ENCODE measurements at regions not wholly inside any gene's neighbourhood (a gene's known extent, or its start where the extent isn't known, plus 50 kb on each side); places are given as distances from the start of the nearest gene placed in this dataset.
A peak's percentile ranks its signal among the peaks of the same experiment; 100 is the strongest.

DNA sequence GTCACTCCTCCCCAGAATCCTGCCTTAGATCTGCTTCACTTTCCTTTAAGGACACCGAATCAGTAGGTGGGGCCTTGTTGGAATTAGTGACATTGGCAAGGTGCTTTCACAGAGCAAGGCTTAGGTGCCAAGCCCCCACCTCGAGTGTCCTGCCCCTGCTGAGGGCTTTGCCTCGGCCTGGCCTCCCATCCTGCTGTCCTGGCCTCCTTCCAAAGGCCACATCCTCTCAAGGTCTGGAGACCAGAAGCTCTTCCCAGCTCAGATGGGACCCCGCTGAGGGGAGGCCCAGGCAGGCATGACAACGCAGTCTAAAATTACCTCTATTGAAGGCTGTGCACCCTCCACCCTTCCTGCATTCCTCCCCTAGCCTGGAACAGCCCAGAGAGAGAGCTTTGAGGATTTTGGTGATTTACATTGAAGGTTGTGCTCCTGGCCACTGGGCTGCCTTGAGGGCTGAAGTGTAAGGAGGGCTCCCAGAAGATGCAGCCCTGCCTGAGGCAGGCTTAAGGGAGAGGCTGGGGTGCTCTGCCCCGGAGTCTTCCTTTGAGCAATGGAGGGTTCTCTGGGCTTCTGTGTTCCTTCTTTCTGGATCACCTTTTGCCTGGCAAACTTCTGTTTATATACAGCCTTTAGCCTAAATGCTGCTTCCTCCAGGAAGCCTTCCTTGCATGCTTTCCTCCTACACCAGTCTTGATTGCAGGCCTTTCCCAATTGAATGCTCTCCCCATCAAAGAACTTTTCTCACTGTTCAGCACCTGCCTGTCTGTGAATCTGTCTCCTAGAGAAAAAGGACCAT lies 154.4 kb downstream of the DDX1 start:
- H3K4me1 ChIP-seq (ENCODE audit: control insufficient read depth, insufficient read depth, low read length): no peaks in the 10 kb centered on the region
- no peak overlapping the region for H3K4me3 ChIP-seq (ENCODE audit: low read depth, low read length)
- CTCF ChIA-PET: interaction anchor here (1.3 to 1.5 kb wide), 2 partner anchors 10 to 12 kb away, joined by 3 read pairs; no protein-coding TSS in a partner anchor
- H3K9me3 ChIP-seq (ENCODE audit: control insufficient read depth, insufficient read depth, low read depth, low read length): no peaks in the 10 kb centered on the region
- H3K36me3 ChIP-seq (ENCODE audit: control insufficient read depth in 2 of 2, insufficient read depth in 1 of 2, low read length in 2 of 2): no peaks in the 10 kb centered on the region
- TF ChIP-seq YY1 (tag by site-specific recombination; IDR thresholded peaks at IDR 0.05) (no peak), ZIC2 (tag by site-specific recombination; IDR thresholded peaks at IDR 0.05) (peak; percentile 45)
- POLR2A ChIA-PET: no interaction called here
- no peak overlapping the region for H3K27ac ChIP-seq (ENCODE audit: extremely low read depth, low read depth, low read length)

DNA sequence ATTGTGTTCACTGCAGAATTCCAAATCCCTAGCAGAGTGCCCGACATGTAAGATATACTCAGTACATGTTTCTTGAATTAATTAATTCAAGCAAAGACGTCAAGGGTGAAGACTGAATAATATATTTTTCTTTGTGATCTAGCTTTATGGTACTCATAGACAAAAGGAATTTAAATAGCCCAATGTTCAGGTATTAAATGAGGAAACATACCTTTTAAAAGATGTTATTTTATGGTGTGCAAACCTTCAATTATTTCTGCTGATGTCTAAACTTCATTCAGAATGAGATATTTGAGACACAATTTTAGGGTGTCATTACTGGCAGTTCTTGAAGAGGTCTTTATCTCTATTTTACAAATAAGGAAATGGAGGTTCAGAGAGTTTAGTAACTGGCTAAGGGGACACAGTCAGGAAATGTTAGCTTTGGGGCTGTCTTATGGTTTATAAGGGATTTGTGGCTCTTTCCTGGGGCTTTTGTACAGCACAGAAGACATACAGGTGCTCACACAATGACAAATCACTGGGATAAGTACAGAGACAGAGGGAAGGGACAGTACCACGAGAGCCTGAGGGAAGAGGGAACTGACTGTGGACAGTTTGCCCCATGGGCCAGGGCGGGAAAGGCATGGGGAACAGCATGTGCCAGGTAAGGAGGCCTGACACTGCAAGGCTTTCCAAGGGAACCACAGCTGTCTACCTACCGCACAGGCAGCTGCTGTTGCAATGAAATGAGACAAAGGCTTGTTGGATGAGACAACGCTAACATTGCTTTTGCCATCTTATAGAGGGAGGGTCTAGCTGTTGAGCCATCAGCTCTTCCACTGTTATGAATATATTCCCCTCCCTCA lies 155.3 kb downstream of the DDX1 start:
- ChIA-PET CTCF (interaction anchor here (1.1 to 1.5 kb wide), 5 partner anchors 11 to 109 kb away, joined by 3 to 4 read pairs (median 3); no protein-coding TSS in a partner anchor), POLR2A (no interaction called here)
- H3K4me1 ChIP-seq (ENCODE audit: control insufficient read depth, insufficient read depth, low read length): no peaks in the 10 kb centered on the region
- H3K9me3 ChIP-seq (ENCODE audit: control insufficient read depth, insufficient read depth, low read depth, low read length): no peaks in the 10 kb centered on the region
- H3K27ac ChIP-seq (ENCODE audit: extremely low read depth, low read depth, low read length): no peak overlapping the region
- no peaks in the 10 kb centered on the region for H3K36me3 ChIP-seq (ENCODE audit: control insufficient read depth in 2 of 2, insufficient read depth in 1 of 2, low read length in 2 of 2)
- H3K4me3 ChIP-seq (ENCODE audit: low read depth, low read length): no peak overlapping the region
- TF ChIP-seq ZNF596 (tag by site-specific recombination; IDR thresholded peaks at IDR 0.05): no peak
- TF ChIP-seq ZNF214 (tag by site-specific recombination; IDR thresholded peaks at IDR 0.05; ENCODE audit: borderline replicate concordance): no peak
- TF ChIP-seq, protein P1, sequence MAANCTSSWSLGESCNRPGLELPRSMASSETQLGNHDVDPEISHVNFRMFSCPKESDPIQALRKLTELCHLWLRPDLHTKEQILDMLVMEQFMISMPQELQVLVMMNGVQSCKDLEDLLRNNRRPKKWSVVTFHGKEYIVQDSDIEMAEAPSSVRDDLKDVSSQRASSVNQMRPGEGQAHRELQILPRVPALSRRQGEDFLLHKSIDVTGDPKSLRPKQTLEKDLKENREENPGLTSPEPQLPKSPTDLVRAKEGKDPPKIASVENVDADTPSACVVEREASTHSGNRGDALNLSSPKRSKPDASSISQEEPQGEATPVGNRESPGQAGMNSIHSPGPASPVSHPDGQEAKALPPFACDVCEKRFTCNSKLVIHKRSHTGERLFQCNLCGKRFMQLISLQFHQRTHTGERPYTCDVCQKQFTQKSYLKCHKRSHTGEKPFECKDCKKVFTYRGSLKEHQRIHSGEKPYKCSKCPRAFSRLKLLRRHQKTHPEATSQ (tag by site-specific recombination; IDR thresholded peaks at IDR 0.05): no peak
- TF ChIP-seq, protein P2, sequence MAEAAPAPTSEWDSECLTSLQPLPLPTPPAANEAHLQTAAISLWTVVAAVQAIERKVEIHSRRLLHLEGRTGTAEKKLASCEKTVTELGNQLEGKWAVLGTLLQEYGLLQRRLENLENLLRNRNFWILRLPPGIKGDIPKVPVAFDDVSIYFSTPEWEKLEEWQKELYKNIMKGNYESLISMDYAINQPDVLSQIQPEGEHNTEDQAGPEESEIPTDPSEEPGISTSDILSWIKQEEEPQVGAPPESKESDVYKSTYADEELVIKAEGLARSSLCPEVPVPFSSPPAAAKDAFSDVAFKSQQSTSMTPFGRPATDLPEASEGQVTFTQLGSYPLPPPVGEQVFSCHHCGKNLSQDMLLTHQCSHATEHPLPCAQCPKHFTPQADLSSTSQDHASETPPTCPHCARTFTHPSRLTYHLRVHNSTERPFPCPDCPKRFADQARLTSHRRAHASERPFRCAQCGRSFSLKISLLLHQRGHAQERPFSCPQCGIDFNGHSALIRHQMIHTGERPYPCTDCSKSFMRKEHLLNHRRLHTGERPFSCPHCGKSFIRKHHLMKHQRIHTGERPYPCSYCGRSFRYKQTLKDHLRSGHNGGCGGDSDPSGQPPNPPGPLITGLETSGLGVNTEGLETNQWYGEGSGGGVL (tag by site-specific recombination; IDR thresholded peaks at IDR 0.05): no peak
- no peak for TF ChIP-seq ZNF629 (tag by site-specific recombination; IDR thresholded peaks at IDR 0.05)
- no peak for TF ChIP-seq KLF8 (tag by site-specific recombination; IDR thresholded peaks at IDR 0.05)
- TF ChIP-seq KLF10 (tag by site-specific recombination; IDR thresholded peaks at IDR 0.05): no peak
- TF ChIP-seq ZNF266 (tag by site-specific recombination; IDR thresholded peaks at IDR 0.05; ENCODE audit: low read depth): no peak
- TF ChIP-seq, protein P3, sequence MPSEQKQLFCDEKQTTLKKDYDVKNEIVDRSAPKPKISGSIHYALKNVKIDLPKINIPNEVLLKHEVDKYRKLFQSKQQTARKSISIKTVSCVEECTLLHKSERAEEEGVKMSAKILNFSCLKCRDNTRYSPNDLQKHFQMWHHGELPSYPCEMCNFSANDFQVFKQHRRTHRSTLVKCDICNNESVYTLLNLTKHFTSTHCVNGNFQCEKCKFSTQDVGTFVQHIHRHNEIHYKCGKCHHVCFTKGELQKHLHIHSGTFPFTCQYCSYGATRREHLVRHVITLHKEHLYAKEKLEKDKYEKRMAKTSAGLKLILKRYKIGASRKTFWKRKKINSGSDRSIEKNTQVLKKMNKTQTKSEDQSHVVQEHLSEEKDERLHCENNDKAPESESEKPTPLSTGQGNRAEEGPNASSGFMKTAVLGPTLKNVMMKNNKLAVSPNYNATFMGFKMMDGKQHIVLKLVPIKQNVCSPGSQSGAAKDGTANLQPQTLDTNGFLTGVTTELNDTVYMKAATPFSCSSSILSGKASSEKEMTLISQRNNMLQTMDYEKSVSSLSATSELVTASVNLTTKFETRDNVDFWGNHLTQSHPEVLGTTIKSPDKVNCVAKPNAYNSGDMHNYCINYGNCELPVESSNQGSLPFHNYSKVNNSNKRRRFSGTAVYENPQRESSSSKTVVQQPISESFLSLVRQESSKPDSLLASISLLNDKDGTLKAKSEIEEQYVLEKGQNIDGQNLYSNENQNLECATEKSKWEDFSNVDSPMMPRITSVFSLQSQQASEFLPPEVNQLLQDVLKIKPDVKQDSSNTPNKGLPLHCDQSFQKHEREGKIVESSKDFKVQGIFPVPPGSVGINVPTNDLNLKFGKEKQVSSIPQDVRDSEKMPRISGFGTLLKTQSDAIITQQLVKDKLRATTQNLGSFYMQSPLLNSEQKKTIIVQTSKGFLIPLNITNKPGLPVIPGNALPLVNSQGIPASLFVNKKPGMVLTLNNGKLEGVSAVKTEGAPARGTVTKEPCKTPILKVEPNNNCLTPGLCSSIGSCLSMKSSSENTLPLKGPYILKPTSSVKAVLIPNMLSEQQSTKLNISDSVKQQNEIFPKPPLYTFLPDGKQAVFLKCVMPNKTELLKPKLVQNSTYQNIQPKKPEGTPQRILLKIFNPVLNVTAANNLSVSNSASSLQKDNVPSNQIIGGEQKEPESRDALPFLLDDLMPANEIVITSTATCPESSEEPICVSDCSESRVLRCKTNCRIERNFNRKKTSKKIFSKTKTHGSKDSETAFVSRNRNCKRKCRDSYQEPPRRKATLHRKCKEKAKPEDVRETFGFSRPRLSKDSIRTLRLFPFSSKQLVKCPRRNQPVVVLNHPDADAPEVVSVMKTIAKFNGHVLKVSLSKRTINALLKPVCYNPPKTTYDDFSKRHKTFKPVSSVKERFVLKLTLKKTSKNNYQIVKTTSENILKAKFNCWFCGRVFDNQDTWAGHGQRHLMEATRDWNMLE (tag by site-specific recombination; conservative IDR thresholded peaks at IDR 0.05; ENCODE audit: low read depth): no peak
- no peak for TF ChIP-seq GLI4 (tag by site-specific recombination; IDR thresholded peaks at IDR 0.05)
- TF ChIP-seq KLF9 (tag by site-specific recombination; IDR thresholded peaks at IDR 0.05; ENCODE audit: low read depth): no peak
- TF ChIP-seq ZNF555 (tag by site-specific recombination; conservative IDR thresholded peaks at IDR 0.05): no peak
- no peak for TF ChIP-seq ZFHX2 (tag by site-specific recombination; conservative IDR thresholded peaks at IDR 0.05)
- no peak for TF ChIP-seq ZSCAN23 (tag by site-specific recombination; IDR thresholded peaks at IDR 0.05)
- TF ChIP-seq, protein P4, sequence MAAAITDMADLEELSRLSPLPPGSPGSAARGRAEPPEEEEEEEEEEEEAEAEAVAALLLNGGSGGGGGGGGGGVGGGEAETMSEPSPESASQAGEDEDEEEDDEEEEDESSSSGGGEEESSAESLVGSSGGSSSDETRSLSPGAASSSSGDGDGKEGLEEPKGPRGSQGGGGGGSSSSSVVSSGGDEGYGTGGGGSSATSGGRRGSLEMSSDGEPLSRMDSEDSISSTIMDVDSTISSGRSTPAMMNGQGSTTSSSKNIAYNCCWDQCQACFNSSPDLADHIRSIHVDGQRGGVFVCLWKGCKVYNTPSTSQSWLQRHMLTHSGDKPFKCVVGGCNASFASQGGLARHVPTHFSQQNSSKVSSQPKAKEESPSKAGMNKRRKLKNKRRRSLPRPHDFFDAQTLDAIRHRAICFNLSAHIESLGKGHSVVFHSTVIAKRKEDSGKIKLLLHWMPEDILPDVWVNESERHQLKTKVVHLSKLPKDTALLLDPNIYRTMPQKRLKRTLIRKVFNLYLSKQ (tag by site-specific recombination; IDR thresholded peaks at IDR 0.05; ENCODE audit: borderline replicate concordance): no peak
- TF ChIP-seq, protein P5, sequence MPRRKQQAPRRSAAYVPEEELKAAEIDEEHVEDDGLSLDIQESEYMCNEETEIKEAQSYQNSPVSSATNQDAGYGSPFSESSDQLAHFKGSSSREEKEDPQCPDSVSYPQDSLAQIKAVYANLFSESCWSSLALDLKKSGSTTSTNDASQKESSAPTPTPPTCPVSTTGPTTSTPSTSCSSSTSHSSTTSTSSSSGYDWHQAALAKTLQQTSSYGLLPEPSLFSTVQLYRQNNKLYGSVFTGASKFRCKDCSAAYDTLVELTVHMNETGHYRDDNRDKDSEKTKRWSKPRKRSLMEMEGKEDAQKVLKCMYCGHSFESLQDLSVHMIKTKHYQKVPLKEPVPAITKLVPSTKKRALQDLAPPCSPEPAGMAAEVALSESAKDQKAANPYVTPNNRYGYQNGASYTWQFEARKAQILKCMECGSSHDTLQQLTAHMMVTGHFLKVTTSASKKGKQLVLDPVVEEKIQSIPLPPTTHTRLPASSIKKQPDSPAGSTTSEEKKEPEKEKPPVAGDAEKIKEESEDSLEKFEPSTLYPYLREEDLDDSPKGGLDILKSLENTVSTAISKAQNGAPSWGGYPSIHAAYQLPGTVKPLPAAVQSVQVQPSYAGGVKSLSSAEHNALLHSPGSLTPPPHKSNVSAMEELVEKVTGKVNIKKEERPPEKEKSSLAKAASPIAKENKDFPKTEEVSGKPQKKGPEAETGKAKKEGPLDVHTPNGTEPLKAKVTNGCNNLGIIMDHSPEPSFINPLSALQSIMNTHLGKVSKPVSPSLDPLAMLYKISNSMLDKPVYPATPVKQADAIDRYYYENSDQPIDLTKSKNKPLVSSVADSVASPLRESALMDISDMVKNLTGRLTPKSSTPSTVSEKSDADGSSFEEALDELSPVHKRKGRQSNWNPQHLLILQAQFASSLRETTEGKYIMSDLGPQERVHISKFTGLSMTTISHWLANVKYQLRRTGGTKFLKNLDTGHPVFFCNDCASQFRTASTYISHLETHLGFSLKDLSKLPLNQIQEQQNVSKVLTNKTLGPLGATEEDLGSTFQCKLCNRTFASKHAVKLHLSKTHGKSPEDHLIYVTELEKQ (tag by site-specific recombination; IDR thresholded peaks at IDR 0.05; ENCODE audit: borderline replicate concordance): no peak
